ENCODE measurements at regions not wholly inside any gene's neighbourhood (a gene's known extent, or its start where the extent isn't known, plus 50 kb on each side); places are given as distances from the start of the nearest gene placed in this dataset.

DNA sequence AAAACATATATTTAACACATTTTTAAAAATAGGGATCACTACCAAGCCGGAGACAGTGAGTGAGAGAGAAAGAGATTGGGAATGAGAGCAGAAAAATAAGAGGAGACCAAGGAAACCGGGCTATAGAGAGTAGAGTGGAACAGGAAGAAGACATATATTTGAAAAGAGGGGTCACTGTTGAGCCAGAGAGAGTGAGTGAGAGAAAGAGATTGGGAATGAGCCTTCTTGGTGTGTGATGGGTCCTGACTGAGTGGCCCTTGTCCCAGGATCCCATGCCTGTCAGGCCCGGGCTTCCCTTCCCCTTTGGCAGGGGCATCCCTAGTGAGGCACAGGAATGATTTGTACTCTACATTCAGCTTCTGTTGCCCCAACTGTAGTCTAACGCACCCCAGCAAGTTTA, 646.6 kb downstream of the NTRK3 start:
- H3K27me3 Mint-ChIP-seq (ENCODE audit: insufficient read depth, low read depth, poor library complexity): peaks cover 2% of the 10 kb centered on the region
- H3K79me2 ChIP-seq (replicated peaks; ENCODE audit: insufficient read depth): no peaks in the 10 kb centered on the region
- H3K4me1 Mint-ChIP-seq: peaks cover 2% of the 10 kb centered on the region; the same call in 1 of the 3 replicates
- no peak overlapping the region for H3K27ac Mint-ChIP-seq
- peak overlapping the region; percentile 13; the same call in 1 of the 2 replicates for H2AFZ ChIP-seq
- no peak overlapping the region for H3K27ac ChIP-seq (ENCODE audit: low read depth)
- DNase-seq (ENCODE audit: low spot score) (peak; percentile 17), ATAC-seq (peak; percentile 63)
- no peaks in the 10 kb centered on the region for H3K9me3 Mint-ChIP-seq
- H3K4me3 Mint-ChIP-seq: no peak overlapping the region
- no peaks in the 10 kb centered on the region for H4K20me1 ChIP-seq (replicated peaks; ENCODE audit: insufficient read depth)
- TF ChIP-seq, protein P1, sequence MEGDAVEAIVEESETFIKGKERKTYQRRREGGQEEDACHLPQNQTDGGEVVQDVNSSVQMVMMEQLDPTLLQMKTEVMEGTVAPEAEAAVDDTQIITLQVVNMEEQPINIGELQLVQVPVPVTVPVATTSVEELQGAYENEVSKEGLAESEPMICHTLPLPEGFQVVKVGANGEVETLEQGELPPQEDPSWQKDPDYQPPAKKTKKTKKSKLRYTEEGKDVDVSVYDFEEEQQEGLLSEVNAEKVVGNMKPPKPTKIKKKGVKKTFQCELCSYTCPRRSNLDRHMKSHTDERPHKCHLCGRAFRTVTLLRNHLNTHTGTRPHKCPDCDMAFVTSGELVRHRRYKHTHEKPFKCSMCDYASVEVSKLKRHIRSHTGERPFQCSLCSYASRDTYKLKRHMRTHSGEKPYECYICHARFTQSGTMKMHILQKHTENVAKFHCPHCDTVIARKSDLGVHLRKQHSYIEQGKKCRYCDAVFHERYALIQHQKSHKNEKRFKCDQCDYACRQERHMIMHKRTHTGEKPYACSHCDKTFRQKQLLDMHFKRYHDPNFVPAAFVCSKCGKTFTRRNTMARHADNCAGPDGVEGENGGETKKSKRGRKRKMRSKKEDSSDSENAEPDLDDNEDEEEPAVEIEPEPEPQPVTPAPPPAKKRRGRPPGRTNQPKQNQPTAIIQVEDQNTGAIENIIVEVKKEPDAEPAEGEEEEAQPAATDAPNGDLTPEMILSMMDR (conservative IDR thresholded peaks at IDR 0.05; ENCODE audit: low read depth in 2 of 2): no peak
- no peak for TF ChIP-seq NANOG (IDR thresholded peaks at IDR 0.05; ENCODE audit: borderline replicate concordance)
- TF ChIP-seq, protein P2, sequence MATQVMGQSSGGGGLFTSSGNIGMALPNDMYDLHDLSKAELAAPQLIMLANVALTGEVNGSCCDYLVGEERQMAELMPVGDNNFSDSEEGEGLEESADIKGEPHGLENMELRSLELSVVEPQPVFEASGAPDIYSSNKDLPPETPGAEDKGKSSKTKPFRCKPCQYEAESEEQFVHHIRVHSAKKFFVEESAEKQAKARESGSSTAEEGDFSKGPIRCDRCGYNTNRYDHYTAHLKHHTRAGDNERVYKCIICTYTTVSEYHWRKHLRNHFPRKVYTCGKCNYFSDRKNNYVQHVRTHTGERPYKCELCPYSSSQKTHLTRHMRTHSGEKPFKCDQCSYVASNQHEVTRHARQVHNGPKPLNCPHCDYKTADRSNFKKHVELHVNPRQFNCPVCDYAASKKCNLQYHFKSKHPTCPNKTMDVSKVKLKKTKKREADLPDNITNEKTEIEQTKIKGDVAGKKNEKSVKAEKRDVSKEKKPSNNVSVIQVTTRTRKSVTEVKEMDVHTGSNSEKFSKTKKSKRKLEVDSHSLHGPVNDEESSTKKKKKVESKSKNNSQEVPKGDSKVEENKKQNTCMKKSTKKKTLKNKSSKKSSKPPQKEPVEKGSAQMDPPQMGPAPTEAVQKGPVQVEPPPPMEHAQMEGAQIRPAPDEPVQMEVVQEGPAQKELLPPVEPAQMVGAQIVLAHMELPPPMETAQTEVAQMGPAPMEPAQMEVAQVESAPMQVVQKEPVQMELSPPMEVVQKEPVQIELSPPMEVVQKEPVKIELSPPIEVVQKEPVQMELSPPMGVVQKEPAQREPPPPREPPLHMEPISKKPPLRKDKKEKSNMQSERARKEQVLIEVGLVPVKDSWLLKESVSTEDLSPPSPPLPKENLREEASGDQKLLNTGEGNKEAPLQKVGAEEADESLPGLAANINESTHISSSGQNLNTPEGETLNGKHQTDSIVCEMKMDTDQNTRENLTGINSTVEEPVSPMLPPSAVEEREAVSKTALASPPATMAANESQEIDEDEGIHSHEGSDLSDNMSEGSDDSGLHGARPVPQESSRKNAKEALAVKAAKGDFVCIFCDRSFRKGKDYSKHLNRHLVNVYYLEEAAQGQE (IDR thresholded peaks at IDR 0.05; ENCODE audit: unreplicated experiment): no peak
- TF ChIP-seq JUNB (IDR thresholded peaks at IDR 0.05; ENCODE audit: unreplicated experiment): no peak
- TF ChIP-seq EZH2 (IDR thresholded peaks at IDR 0.05; ENCODE audit: low read depth, unreplicated experiment): no peak
- TF ChIP-seq POLR2AphosphoS5 (IDR thresholded peaks at IDR 0.05; ENCODE audit: low read depth): no peak
- no peak for TF ChIP-seq ETS1 (IDR thresholded peaks at IDR 0.05)
- TF ChIP-seq STAT1 (IDR thresholded peaks at IDR 0.05; ENCODE audit: unreplicated experiment): no peak
- H3F3A ChIP-seq (replicated peaks; ENCODE audit: low read depth): no peaks in the 10 kb centered on the region
- H3K36me3 Mint-ChIP-seq (ENCODE audit: low read depth): no peaks in the 10 kb centered on the region
- H3K4me3 ChIP-seq: no peak overlapping the region
- no peak overlapping the region for H3K4me2 ChIP-seq
- H3K9me2 ChIP-seq (ENCODE audit: insufficient read depth): no peaks in the 10 kb centered on the region
- no peaks in the 10 kb centered on the region for H3K36me3 ChIP-seq (ENCODE audit: insufficient read depth)
- no peaks in the 10 kb centered on the region for H3K4me1 ChIP-seq (ENCODE audit: insufficient read depth)
- no peaks in the 10 kb centered on the region for H3K27me3 ChIP-seq (ENCODE audit: insufficient read depth)

DNA sequence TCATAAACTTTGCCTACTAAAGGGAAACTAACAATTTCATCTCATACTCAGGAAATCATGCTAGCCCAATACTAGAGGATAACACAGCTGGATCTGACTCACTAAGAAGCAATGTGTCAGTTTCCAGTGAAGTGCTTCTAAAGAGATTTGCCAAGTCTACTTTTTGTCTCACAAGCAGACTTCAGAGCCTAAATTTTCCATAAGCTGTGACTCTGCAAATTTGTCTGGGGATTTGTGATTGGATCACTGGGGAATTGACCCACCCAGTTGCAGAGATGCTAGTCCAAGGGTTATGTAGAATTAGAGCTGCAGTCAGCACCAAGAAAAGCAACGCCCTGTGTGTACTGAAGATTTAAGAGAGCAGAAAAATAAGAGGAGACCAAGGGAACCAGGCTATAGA, 647.1 kb downstream of the NTRK3 start:
- no peak for DNase-seq (ENCODE audit: low spot score)

More for the DNA sequence above, 647.1 kb downstream of the NTRK3 start:
- Mint-ChIP-seq H3K36me3 (ENCODE audit: low read depth) (no peaks in the 10 kb centered on the region), H3K4me1 (peaks cover 2% of the 10 kb centered on the region; the same call in 1 of the 3 replicates), H3K9me3 (no peaks in the 10 kb centered on the region), H3K27me3 (ENCODE audit: insufficient read depth, low read depth, poor library complexity) (peaks cover 2% of the 10 kb centered on the region), H3K27ac (no peak overlapping the region), H3K4me3 (no peak overlapping the region)
- H3K27ac ChIP-seq (ENCODE audit: low read depth): no peak overlapping the region
- H3K36me3 ChIP-seq (ENCODE audit: insufficient read depth): no peaks in the 10 kb centered on the region
- TF ChIP-seq POLR2AphosphoS5 (IDR thresholded peaks at IDR 0.05; ENCODE audit: low read depth) (no peak), EZH2phosphoT487 (IDR thresholded peaks at IDR 0.05; ENCODE audit: unreplicated experiment) (no peak), NANOG (IDR thresholded peaks at IDR 0.05; ENCODE audit: borderline replicate concordance) (no peak), ZNF331 (CRISPR knock-in tag; IDR thresholded peaks at IDR 0.05; ENCODE audit: low read depth) (no peak), STAT1 (IDR thresholded peaks at IDR 0.05; ENCODE audit: unreplicated experiment) (no peak), EZH2 (IDR thresholded peaks at IDR 0.05; ENCODE audit: low read depth, unreplicated experiment) (no peak)
- H3K4me3 ChIP-seq: no peak overlapping the region
- no peaks in the 10 kb centered on the region for H3K79me2 ChIP-seq (replicated peaks; ENCODE audit: insufficient read depth)
- no peaks in the 10 kb centered on the region for H3K27me3 ChIP-seq (ENCODE audit: insufficient read depth)
- H3K9me2 ChIP-seq (ENCODE audit: insufficient read depth): no peaks in the 10 kb centered on the region
- no peaks in the 10 kb centered on the region for H4K20me1 ChIP-seq (replicated peaks; ENCODE audit: insufficient read depth)
- H2AFZ ChIP-seq: peak overlapping the region; percentile 13; the same call in 1 of the 2 replicates
- no peaks in the 10 kb centered on the region for H3F3A ChIP-seq (replicated peaks; ENCODE audit: low read depth)
- no peak for ATAC-seq
- H3K4me2 ChIP-seq: no peak overlapping the region
- H3K4me1 ChIP-seq (ENCODE audit: insufficient read depth): no peaks in the 10 kb centered on the region
